Peyer's patch (tissue), 4 donors: ENCODE measurements at regions not wholly inside any gene's neighbourhood (a gene's known extent, or its start where the extent isn't known, plus 50 kb on each side); places are given as distances from the start of the nearest gene placed in this dataset.

ENCODE experiments used
- CTCF ChIP-seq, 6 experiments: fragments of 450-650 bp in 4 of 6; fragments of 200-600 bp in 2 of 6; sonication (generic) in 1 of 6; IDR thresholded peaks; one replicate each; pipeline ENCODE4 v1.5.1; 2017 to 2019; ENCODE audit warnings: antibody characterized with exemption in 6 of 6, mild to moderate bottlenecking in 3 of 6, moderate library complexity in 1 of 6
- POLR2A ChIP-seq, 2 donors: fragments of 450-650 bp; IDR thresholded peaks; one replicate each; pipeline ENCODE4 v1.5.1; 2017; ENCODE audit warnings: antibody characterized with exemption in 2 of 2, mild to moderate bottlenecking in 2 of 2, moderate library complexity in 2 of 2

- TF ChIP-seq POLR2A (IDR thresholded peaks at IDR 0.05) (no peak), CTCF (IDR thresholded peaks at IDR 0.05) (no peak)
Observed at GRCh38 chr10:29958440-29958839, 100.9 kb downstream of the JCAD start.
